ENCODE measurements at regions not wholly inside any gene's neighbourhood (a gene's known extent, or its start where the extent isn't known, plus 50 kb on each side); places are given as distances from the start of the nearest gene placed in this dataset.
"Not testable (repeated sequence)": the region's sequence is repeated elsewhere in the genome, so short reads cannot be mapped to it uniquely, and the experiment has no call there.

DNA sequence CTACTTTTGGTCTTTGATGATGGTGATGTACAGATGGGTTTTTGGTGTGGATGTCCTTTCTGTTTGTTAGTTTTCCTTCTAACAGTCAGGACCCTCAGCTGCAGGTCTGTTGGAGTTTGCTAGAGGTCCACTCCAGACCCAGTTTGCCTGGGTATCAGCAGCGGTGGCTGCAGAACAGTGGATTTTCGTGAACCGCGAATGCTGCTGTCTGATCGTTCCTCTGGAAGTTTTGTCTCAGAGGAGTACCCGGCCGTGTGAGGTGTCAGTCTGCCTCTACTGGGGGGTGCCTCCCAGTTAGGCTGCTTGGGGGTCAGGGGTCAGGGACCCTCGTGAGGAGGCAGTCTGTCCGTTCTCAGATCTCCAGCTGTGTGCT, 56.6 kb upstream of the TNFAIP8 start:
- H3K4me1 ChIP-seq (ENCODE audit: control insufficient read depth, insufficient read depth, low read length) = peaks cover 29% of the 10 kb centered on the region
- not testable (repeated sequence) for H3K27me3 ChIP-seq (ENCODE audit: control insufficient read depth, insufficient read depth, low read length); H3K9me3 ChIP-seq (ENCODE audit: control insufficient read depth, low read length); H3K36me3 ChIP-seq (ENCODE audit: control insufficient read depth, insufficient read depth, low read length); H3K9ac ChIP-seq (ENCODE audit: low read length); H3K4me3 ChIP-seq (ENCODE audit: low read length)

DNA sequence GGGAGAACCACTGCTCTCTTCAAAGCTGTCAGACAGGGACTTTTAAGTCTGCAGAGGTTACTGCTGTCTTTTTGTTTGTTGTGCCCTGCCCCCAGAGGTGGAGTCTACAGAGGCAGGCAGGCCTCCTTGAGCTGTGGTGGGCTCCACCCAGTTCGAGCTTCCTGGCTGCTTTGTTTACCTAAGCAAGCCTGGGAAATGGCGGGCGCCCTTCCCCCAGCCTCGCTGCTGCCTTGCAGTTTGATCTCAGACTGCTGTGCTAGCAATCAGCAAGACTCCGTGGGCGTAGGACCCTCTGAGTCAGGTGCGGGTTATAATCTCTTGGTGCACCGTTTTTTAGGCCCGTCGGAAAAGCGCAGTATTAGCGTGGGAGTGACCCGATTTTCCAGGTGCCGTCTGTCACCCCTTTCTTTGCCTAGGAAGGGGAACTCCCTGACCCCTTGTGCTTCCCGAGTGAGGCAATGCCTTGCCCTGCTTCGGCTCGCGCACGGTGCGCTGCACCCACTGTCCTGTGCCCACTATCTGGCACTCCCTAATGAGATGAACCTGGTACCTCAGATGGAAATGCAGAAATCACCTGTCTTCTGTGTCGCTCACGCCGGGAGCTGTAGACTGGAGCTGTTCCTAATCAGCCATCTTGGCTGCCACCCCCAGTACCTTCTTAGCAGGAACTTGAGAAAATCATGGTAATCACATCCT, 56.1 kb upstream of the TNFAIP8 start:
- not testable (repeated sequence) for H3K9me3 ChIP-seq (ENCODE audit: control insufficient read depth, low read length); H3K4me3 ChIP-seq (ENCODE audit: low read length); H3K9ac ChIP-seq (ENCODE audit: low read length); H3K36me3 ChIP-seq (ENCODE audit: control insufficient read depth, insufficient read depth, low read length); H3K27me3 ChIP-seq (ENCODE audit: control insufficient read depth, insufficient read depth, low read length)
- peaks cover 34% of the 10 kb centered on the region for H3K4me1 ChIP-seq (ENCODE audit: control insufficient read depth, insufficient read depth, low read length)

GRCh38 chr5:119300311-119300670, 55.5 kb upstream of the TNFAIP8 start:
- no peaks in the 10 kb centered on the region for H3K36me3 ChIP-seq (ENCODE audit: control insufficient read depth, insufficient read depth, low read length)
- H3K9ac ChIP-seq (ENCODE audit: low read length) = no peak overlapping the region
- H3K27me3 ChIP-seq (ENCODE audit: control insufficient read depth, insufficient read depth, low read length) = no peaks in the 10 kb centered on the region
- H3K9me3 ChIP-seq (ENCODE audit: control insufficient read depth, low read length) = no peaks in the 10 kb centered on the region
- no peak overlapping the region for H3K4me3 ChIP-seq (ENCODE audit: low read length)
- peaks cover 36% of the 10 kb centered on the region for H3K4me1 ChIP-seq (ENCODE audit: control insufficient read depth, insufficient read depth, low read length)

DNA sequence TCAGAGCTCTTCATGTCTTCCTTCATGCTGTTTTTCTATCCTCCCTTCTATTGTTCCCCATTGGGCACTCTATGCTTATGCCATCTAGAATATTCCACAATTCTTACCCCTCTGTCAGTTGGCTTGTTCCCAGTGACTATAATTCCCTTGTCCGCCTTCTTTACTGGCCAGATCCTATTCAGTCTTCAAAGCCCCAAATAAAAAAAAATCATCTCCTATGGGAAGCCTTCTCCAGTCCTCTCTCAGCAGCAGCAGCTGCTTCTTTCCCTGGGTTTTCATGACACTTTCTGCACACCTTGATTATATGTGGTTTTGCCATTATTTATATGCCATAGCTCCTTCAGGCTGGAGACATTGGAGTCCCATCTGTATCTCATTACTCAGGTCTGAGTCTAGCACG, 54.6 kb upstream of the TNFAIP8 start:
- Histone ChIP-seq H3K9me3 (ENCODE audit: control insufficient read depth, low read length) (no peaks in the 10 kb centered on the region), H3K27me3 (ENCODE audit: control insufficient read depth, insufficient read depth, low read length) (no peaks in the 10 kb centered on the region), H3K4me3 (ENCODE audit: low read length) (no peak overlapping the region), H3K4me1 (ENCODE audit: control insufficient read depth, insufficient read depth, low read length) (peaks cover 36% of the 10 kb centered on the region), H3K9ac (ENCODE audit: low read length) (no peak overlapping the region), H3K36me3 (ENCODE audit: control insufficient read depth, insufficient read depth, low read length) (no peaks in the 10 kb centered on the region)

- peaks cover 36% of the 10 kb centered on the region for H3K4me1 ChIP-seq (ENCODE audit: control insufficient read depth, insufficient read depth, low read length)
- no peaks in the 10 kb centered on the region for H3K27me3 ChIP-seq (ENCODE audit: control insufficient read depth, insufficient read depth, low read length)
- H3K9me3 ChIP-seq (ENCODE audit: control insufficient read depth, low read length) = no peaks in the 10 kb centered on the region
- no peak overlapping the region for H3K4me3 ChIP-seq (ENCODE audit: low read length)
- no peaks in the 10 kb centered on the region for H3K36me3 ChIP-seq (ENCODE audit: control insufficient read depth, insufficient read depth, low read length)
- no peak overlapping the region for H3K9ac ChIP-seq (ENCODE audit: low read length)
These were observed 53.9 kb upstream of the TNFAIP8 start for GRCh38 chr5:119301906-119302305.

DNA sequence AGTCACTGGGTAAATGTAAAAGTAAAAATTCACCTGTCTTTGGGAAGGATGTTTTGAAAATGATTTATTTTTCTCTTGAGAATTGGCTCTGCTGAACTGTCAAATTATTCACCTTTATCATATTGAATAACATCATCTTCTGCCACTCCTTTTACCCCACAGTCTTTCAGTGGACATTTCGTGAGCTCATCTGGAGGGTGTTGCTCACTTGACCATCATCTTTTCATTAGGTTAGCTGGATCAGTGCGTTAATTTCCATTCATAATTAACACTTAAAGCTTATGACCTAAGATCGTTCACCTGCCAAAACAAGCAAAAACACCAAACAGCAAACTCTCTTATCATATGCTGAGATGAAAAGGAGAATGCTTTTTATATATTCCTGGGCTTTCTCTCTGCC, 53.4 kb upstream of the TNFAIP8 start:
- no peaks in the 10 kb centered on the region for H3K27me3 ChIP-seq (ENCODE audit: control insufficient read depth, insufficient read depth, low read length)
- no peak overlapping the region for H3K4me3 ChIP-seq (ENCODE audit: low read length)
- H3K9me3 ChIP-seq (ENCODE audit: control insufficient read depth, low read length) = no peaks in the 10 kb centered on the region
- H3K9ac ChIP-seq (ENCODE audit: low read length) = no peak overlapping the region
- H3K4me1 ChIP-seq (ENCODE audit: control insufficient read depth, insufficient read depth, low read length) = peaks cover 36% of the 10 kb centered on the region
- H3K36me3 ChIP-seq (ENCODE audit: control insufficient read depth, insufficient read depth, low read length) = no peaks in the 10 kb centered on the region

- H3K9ac ChIP-seq (ENCODE audit: low read length) = peak overlapping the region; percentile 6
- no peak overlapping the region for H3K4me3 ChIP-seq (ENCODE audit: low read length)
- H3K36me3 ChIP-seq (ENCODE audit: control insufficient read depth, insufficient read depth, low read length) = no peaks in the 10 kb centered on the region
- H3K27me3 ChIP-seq (ENCODE audit: control insufficient read depth, insufficient read depth, low read length) = no peaks in the 10 kb centered on the region
- no peaks in the 10 kb centered on the region for H3K9me3 ChIP-seq (ENCODE audit: control insufficient read depth, low read length)
- peaks cover 36% of the 10 kb centered on the region for H3K4me1 ChIP-seq (ENCODE audit: control insufficient read depth, insufficient read depth, low read length)
These were observed 52.6 kb upstream of the TNFAIP8 start for GRCh38 chr5:119302916-119303897.

- Histone ChIP-seq H3K4me1 (ENCODE audit: control insufficient read depth, insufficient read depth, low read length) (peaks cover 36% of the 10 kb centered on the region), H3K9me3 (ENCODE audit: control insufficient read depth, low read length) (no peaks in the 10 kb centered on the region), H3K4me3 (ENCODE audit: low read length) (no peak overlapping the region), H3K9ac (ENCODE audit: low read length) (no peak overlapping the region), H3K36me3 (ENCODE audit: control insufficient read depth, insufficient read depth, low read length) (no peaks in the 10 kb centered on the region), H3K27me3 (ENCODE audit: control insufficient read depth, insufficient read depth, low read length) (no peaks in the 10 kb centered on the region)
These were observed 51.2 kb upstream of the TNFAIP8 start for GRCh38 chr5:119304439-119305211.

Data from mucosa of stomach (tissue), 1 donor.